ENCODE measurements at regions not wholly inside any gene's neighbourhood (a gene's known extent, or its start where the extent isn't known, plus 50 kb on each side); places are given as distances from the start of the nearest gene placed in this dataset.

DNA sequence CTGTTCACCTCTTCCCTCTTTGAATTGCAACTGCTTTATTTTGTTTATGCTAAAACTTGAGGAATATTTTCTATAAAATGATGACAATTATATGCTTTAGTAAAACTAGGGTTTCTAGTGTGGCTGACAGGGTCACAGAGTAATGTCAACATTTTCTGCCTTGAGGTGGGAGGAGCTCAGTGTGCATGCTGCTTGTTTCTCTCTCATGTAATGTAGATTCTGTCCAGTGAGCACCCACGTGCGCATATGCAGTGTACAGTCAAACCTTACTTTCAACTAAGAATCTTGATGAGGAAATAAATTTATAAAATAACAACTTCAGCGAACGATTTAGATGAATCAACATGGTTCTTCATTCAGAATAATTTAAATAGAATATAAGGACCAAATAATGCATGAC, 603.9 kb downstream of the PCDH17 start:
- no peak for DNase-seq
- no peak overlapping the region for H3K27ac ChIP-seq
- no peaks in the 10 kb centered on the region for H3K36me3 ChIP-seq
- no peaks in the 10 kb centered on the region for H3K27me3 ChIP-seq
- H3K4me3 ChIP-seq: no peak overlapping the region
- intact Hi-C loops (cut with DNase I): no loop called here
- WGBS, 3 donors: 44 to 71% (median 46%) methylated on average over 4 of the region's 4 CpGs
- no peaks in the 10 kb centered on the region for H3K4me1 ChIP-seq (ENCODE audit: insufficient read depth)
- H3K9me3 ChIP-seq: no peaks in the 10 kb centered on the region
- TF ChIP-seq, protein P1, sequence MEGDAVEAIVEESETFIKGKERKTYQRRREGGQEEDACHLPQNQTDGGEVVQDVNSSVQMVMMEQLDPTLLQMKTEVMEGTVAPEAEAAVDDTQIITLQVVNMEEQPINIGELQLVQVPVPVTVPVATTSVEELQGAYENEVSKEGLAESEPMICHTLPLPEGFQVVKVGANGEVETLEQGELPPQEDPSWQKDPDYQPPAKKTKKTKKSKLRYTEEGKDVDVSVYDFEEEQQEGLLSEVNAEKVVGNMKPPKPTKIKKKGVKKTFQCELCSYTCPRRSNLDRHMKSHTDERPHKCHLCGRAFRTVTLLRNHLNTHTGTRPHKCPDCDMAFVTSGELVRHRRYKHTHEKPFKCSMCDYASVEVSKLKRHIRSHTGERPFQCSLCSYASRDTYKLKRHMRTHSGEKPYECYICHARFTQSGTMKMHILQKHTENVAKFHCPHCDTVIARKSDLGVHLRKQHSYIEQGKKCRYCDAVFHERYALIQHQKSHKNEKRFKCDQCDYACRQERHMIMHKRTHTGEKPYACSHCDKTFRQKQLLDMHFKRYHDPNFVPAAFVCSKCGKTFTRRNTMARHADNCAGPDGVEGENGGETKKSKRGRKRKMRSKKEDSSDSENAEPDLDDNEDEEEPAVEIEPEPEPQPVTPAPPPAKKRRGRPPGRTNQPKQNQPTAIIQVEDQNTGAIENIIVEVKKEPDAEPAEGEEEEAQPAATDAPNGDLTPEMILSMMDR (IDR thresholded peaks at IDR 0.05): no peak
- no peak for TF ChIP-seq POLR2A (IDR thresholded peaks at IDR 0.05)
- TF ChIP-seq EP300 (IDR thresholded peaks at IDR 0.05): no peak

DNA sequence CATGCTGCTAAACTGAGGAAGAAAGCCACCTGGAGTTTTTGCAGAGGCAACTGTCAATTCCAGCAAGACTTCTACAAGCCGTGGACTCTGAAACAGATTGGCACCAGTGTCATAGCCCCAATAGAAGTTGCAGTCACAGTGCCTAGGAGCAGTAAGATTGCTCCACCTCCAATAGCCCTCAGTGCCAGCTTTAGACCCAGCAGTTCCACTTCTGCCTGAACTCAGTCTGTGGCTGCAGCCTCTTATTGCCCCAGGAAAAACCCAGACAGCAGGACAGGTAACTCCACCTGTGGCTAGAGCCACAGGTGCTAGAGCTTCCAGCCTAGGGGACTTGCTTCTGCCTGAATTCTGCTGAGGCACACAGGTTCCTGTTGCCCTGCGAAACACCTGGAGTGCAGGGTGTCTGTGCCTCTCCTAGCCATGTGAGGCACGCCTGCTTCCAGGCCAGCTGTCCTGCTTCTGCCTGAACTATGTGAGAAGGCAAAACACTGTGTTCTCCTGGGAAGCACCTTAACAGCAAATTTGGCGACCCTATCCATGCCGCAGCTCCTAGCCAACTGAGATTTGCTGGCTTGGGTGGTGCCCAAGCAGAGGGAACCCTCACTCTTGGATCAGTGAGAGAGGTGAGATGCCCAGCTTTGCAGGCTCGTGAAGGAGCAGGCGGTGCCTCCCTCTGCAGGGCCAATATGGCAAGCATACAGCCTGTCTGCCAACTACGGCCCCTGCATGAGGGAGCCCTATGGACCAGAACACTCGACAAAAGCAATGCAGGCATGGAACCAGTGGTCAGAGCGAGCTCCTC, 607.6 kb downstream of the PCDH17 start:
- no peak overlapping the region for H3K4me3 ChIP-seq
- H3K9me3 ChIP-seq: no peaks in the 10 kb centered on the region
- TF ChIP-seq EP300 (IDR thresholded peaks at IDR 0.05) (no peak), POLR2A (IDR thresholded peaks at IDR 0.05) (no peak)
- TF ChIP-seq, protein P1 (IDR thresholded peaks at IDR 0.05): no peak
- no peaks in the 10 kb centered on the region for H3K27me3 ChIP-seq
- 81 to 92% (median 85%) methylated on average over 10 of the region's 10 CpGs for WGBS, 3 donors
- H3K27ac ChIP-seq: no peak overlapping the region
- no peaks in the 10 kb centered on the region for H3K36me3 ChIP-seq
- H3K4me1 ChIP-seq (ENCODE audit: insufficient read depth): no peaks in the 10 kb centered on the region
- no peak for DNase-seq
- intact Hi-C loops (cut with DNase I): no loop called here

DNA sequence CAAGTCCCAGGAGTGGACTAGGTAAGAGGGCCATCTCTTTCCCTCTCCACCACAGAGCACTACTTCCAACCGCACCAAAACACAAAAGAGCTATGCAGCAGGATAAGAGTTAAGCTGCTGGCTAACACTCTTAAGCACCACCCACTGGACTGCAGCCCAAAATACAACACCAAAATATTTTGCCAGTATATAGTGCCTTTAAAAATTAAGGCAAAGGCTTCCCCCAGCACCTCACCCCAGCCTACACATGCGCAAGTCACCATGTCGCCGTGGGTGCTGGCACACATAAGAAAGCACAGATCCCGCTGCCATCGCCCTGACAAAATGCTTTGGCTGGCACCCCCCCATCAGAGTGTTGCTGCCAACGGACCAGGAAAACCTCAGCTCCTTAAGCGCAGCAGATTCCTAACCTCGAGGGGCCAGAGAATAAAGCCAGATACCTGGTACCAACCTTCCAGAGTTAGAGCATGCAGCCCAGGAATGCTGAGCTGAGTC, 608.3 kb downstream of the PCDH17 start:
- no peaks in the 10 kb centered on the region for H3K4me1 ChIP-seq (ENCODE audit: insufficient read depth)
- H3K36me3 ChIP-seq: no peaks in the 10 kb centered on the region
- intact Hi-C loops (cut with DNase I): no loop called here
- DNase-seq: no peak
- TF ChIP-seq, protein P1 (IDR thresholded peaks at IDR 0.05): no peak
- no peak for TF ChIP-seq EP300 (IDR thresholded peaks at IDR 0.05)
- TF ChIP-seq POLR2A (IDR thresholded peaks at IDR 0.05): no peak
- WGBS, 3 donors: 86 to 88% (median 88%) methylated on average over 9 of the region's 9 CpGs
- no peaks in the 10 kb centered on the region for H3K9me3 ChIP-seq
- H3K27me3 ChIP-seq: no peaks in the 10 kb centered on the region
- H3K27ac ChIP-seq: no peak overlapping the region
- H3K4me3 ChIP-seq: no peak overlapping the region

DNA sequence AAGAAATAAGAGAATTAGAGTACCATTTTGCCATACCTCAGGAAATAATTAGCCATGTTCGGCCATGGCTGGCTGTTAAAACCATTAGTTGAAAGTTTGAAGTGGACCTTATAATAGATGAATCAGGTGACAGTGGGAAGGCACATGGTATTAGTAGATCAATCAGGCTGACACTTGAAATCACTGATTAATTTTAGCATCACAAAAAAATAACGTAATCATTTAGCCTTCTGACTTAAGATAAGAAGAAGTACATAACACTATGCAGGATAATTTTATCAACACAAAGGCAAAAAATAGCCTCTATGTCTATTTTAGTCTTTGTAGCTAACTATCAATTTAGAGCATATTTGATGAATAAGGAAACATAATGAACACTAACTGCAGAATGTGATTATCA, 615.5 kb downstream of the PCDH17 start:
- intact Hi-C loops (cut with DNase I): no loop called here
- no peak overlapping the region for H3K27ac ChIP-seq
- H3K9me3 ChIP-seq: no peaks in the 10 kb centered on the region
- H3K4me1 ChIP-seq (ENCODE audit: insufficient read depth): no peaks in the 10 kb centered on the region
- H3K4me3 ChIP-seq: no peak overlapping the region
- H3K36me3 ChIP-seq: no peaks in the 10 kb centered on the region
- DNase-seq: no peak
- H3K27me3 ChIP-seq: no peaks in the 10 kb centered on the region
- TF ChIP-seq EP300 (IDR thresholded peaks at IDR 0.05): no peak
- TF ChIP-seq, protein P1 (IDR thresholded peaks at IDR 0.05): no peak
- no peak for TF ChIP-seq POLR2A (IDR thresholded peaks at IDR 0.05)
- 68 to 79% (median 74%) methylated on average over 2 of the region's 2 CpGs for WGBS, 3 donors
